Islet precursor cell (in vitro differentiated cells): ENCODE measurements at regions not wholly inside any gene's neighbourhood (a gene's known extent, or its start where the extent isn't known, plus 50 kb on each side); places are given as distances from the start of the nearest gene placed in this dataset.

Experiments
- DNase-seq: peaks from one replicate; pipeline ENCODE4 v3.0.0-alpha.2; 2018

GRCh38 chr9:120291050-120291449 lies 288.9 kb downstream of the CDK5RAP2 start:
- no peak for DNase-seq

- no peak for DNase-seq
Observed at GRCh38 chr9:120289990-120290975, 289.7 kb downstream of the CDK5RAP2 start.

GRCh38 chr9:120289098-120289497 lies 290.9 kb downstream of the CDK5RAP2 start:
- no peak for DNase-seq

- no peak for DNase-seq
Observed at GRCh38 chr9:120286530-120286929, 293.4 kb downstream of the CDK5RAP2 start.

- DNase-seq, result no peak
Observed at GRCh38 chr9:120284821-120285220, 295.1 kb downstream of the CDK5RAP2 start.

GRCh38 chr9:120281665-120282064 lies 298.3 kb downstream of the CDK5RAP2 start:
- DNase-seq, result no peak

- no peak for DNase-seq
Observed at GRCh38 chr9:120267929-120268328, 312.0 kb downstream of the CDK5RAP2 start.

- no peak for DNase-seq
Observed at GRCh38 chr9:120265791-120266190, 314.2 kb downstream of the CDK5RAP2 start.

GRCh38 chr9:120264528-120264927 lies 315.4 kb downstream of the CDK5RAP2 start:
- no peak for DNase-seq

- no peak for DNase-seq
Observed at GRCh38 chr9:120263836-120264235, 316.1 kb downstream of the CDK5RAP2 start.

- no peak for DNase-seq
Observed at GRCh38 chr9:120261419-120261818, 318.5 kb downstream of the CDK5RAP2 start.

- no peak for DNase-seq
Observed at GRCh38 chr9:120259100-120259499, 320.9 kb downstream of the CDK5RAP2 start.

- no peak for DNase-seq
Observed at GRCh38 chr9:120258096-120258495, 321.9 kb downstream of the CDK5RAP2 start.

- no peak for DNase-seq
Observed at GRCh38 chr9:120257483-120257882, 322.5 kb downstream of the CDK5RAP2 start.

- no peak for DNase-seq
Observed at GRCh38 chr9:120256146-120256545, 323.8 kb downstream of the CDK5RAP2 start.

GRCh38 chr9:120252248-120252647 lies 327.7 kb downstream of the CDK5RAP2 start:
- DNase-seq, result no peak

GRCh38 chr9:120242116-120242811 lies 337.7 kb downstream of the CDK5RAP2 start:
- DNase-seq, result no peak

- DNase-seq, result no peak
Observed at GRCh38 chr9:120236596-120236995, 343.4 kb downstream of the CDK5RAP2 start.

- DNase-seq, result no peak
Observed at GRCh38 chr9:120235081-120235480, 344.9 kb downstream of the CDK5RAP2 start.

- DNase-seq, result no peak
Observed at GRCh38 chr9:120230227-120230626, 349.7 kb downstream of the CDK5RAP2 start.

- peak; percentile 64 for DNase-seq
Observed at GRCh38 chr9:120221844-120222243, 358.1 kb downstream of the CDK5RAP2 start.

GRCh38 chr9:120214332-120214731 lies 365.6 kb downstream of the CDK5RAP2 start:
- no peak for DNase-seq

GRCh38 chr9:120212853-120213200 lies 367.1 kb downstream of the CDK5RAP2 start:
- DNase-seq, result no peak
